Brain microvascular endothelial cell (primary cell): ENCODE measurements at regions not wholly inside any gene's neighbourhood (a gene's known extent, or its start where the extent isn't known, plus 50 kb on each side); places are given as distances from the start of the nearest gene placed in this dataset.

ENCODE experiments used
- DNase-seq: peaks from one replicate; pipeline ENCODE4 v3.0.0-alpha.2; 2020
- H3K27ac ChIP-seq: fragments of 250-450 bp; sonication (Bioruptor Pico); 2 replicates; pipeline ENCODE4 v1.5.1; 2020; ENCODE audit warnings: mild to moderate bottlenecking, moderate library complexity
- H3K27me3 ChIP-seq: fragments of 250-450 bp; sonication (Bioruptor Pico); replicated peaks from 2 replicates; pipeline ENCODE4 v1.5.1; 2020; ENCODE audit warnings: mild to moderate bottlenecking
- H3K36me3 ChIP-seq: fragments of 250-450 bp; sonication (Bioruptor Pico); replicated peaks from 2 replicates; pipeline ENCODE4 v1.5.1; 2020; ENCODE audit warnings: mild to moderate bottlenecking
- H3K4me3 ChIP-seq: 2 replicates; pipeline ENCODE4 v1.5.1; 2011; ENCODE audit warnings: low read depth, mild to moderate bottlenecking, control low read depth, low read length, moderate library complexity
- in situ Hi-C: cut with HindIII; loops from 2 replicates; pipeline ENCODE4 v1.10.0; 2017; ENCODE audit warnings: low sequenced_read_pairs, low pct_ligation_motif_present
- TF ChIP-seq, protein P1 (sequence below): IDR thresholded peaks from 2 replicates; pipeline ENCODE4 v1.5.1; 2011; ENCODE audit warnings: low read depth, mild to moderate bottlenecking, moderate library complexity, low read length, control low read depth, inconsistent platforms; ENCODE audit errors: missing control alignments

DNA sequence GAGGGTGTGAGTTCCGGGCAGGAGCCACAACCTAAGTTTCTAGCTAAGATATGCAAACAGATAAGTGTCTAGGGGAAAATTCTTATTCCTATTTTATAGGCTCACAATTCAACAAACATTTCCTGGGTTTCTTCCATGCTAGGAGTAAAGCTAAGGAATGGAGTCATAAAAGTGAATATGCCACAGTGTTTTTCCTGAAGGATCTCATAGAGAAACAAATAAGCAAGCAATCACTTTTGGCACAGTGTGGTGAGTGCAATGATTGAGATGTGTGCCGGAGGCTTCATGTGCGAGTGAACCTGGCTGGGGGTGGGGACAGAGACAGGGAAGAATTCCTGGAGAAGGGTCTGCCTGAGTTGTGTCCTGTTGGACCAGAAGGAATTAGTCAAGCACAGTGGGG, 147.4 kb downstream of the TENT5C start:
- Histone ChIP-seq H3K4me3 (no peak overlapping the region), H3K27ac (no peak overlapping the region), H3K27me3 (no peaks in the 10 kb centered on the region), H3K36me3 (no peaks in the 10 kb centered on the region)
- DNase-seq, result no peak
- in situ Hi-C loops, result loop anchor here (25.0 kb wide), 1 partner anchor 216 kb away; no protein-coding TSS in a partner anchor
- TF ChIP-seq, protein P1, sequence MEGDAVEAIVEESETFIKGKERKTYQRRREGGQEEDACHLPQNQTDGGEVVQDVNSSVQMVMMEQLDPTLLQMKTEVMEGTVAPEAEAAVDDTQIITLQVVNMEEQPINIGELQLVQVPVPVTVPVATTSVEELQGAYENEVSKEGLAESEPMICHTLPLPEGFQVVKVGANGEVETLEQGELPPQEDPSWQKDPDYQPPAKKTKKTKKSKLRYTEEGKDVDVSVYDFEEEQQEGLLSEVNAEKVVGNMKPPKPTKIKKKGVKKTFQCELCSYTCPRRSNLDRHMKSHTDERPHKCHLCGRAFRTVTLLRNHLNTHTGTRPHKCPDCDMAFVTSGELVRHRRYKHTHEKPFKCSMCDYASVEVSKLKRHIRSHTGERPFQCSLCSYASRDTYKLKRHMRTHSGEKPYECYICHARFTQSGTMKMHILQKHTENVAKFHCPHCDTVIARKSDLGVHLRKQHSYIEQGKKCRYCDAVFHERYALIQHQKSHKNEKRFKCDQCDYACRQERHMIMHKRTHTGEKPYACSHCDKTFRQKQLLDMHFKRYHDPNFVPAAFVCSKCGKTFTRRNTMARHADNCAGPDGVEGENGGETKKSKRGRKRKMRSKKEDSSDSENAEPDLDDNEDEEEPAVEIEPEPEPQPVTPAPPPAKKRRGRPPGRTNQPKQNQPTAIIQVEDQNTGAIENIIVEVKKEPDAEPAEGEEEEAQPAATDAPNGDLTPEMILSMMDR, result no peak

DNA sequence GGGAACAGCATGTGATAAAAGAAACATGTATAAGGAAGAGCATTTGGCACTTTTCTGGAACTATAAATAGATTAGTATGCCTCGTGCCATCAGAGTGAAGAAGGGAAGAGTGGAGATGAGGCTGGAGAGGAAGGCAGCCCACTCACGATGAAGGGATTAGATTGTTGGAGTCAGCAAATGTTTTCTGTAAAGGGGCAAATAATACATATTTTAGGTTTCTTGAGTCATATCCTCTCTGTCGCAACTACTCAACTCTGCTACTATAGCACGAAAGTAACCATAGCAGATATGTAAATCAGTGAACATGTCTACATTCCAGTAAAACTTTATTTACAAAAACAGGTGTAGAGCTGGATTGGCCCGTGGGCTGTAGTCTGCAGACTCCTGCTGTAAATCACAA, 147.8 kb downstream of the TENT5C start:
- Histone ChIP-seq H3K4me3 (peak overlapping the region; percentile 26), H3K36me3 (no peaks in the 10 kb centered on the region)
- in situ Hi-C loops, result loop anchor here (25.0 kb wide), 1 partner anchor 216 kb away; no protein-coding TSS in a partner anchor

DNA sequence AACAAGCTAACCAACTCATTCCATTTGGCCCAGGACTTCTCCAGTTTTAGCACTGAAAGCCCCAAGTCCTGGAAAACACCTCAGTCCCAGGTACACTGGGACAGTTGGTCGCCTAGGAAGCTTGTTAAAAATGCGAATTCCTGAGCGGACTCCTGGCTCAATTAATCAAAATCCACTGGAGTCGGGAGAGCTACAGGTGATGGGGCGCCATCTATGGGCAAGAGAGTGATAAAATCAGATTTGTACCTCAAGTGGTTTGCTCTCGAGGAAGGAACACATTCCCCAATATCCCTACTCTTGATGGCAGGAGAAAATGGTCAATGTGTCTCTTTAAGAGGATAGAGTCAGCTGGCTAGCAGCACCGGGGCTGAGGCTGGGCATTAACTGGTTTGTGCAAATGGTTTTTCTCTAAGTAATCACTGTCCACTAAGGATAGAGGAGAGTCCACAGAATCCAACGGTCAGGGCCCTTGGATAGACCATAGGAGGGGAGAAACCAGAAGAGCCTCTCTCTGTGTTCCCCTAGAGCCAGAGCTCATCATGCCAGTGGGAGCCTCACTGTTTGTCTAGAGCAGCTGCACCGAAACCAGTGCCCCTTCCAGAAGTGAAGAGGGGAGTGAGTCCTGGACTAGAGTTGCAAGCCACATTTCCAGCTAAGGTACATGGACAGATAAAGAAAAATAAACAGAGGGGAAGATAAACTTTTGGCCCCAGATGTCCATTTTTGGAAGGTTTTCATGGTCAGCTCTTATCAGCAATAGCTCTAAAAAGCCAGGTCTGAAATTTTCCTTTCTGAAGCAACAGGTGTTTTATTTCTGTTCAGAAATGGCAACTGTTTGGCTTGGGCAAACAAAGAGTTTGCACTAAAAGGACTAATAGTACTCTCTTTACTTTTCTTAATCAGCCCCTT, 148.5 kb downstream of the TENT5C start:
- peak; percentile 57 for DNase-seq
- in situ Hi-C loops, result loop anchor here (25.0 kb wide), 1 partner anchor 217 kb away; no protein-coding TSS in a partner anchor

More for the DNA sequence above, 147.8 kb downstream of the TENT5C start:
- TF ChIP-seq, protein P1, result no peak
- peak; percentile 14 for DNase-seq
- Histone ChIP-seq H3K27ac (no peak overlapping the region), H3K27me3 (no peaks in the 10 kb centered on the region)

DNA sequence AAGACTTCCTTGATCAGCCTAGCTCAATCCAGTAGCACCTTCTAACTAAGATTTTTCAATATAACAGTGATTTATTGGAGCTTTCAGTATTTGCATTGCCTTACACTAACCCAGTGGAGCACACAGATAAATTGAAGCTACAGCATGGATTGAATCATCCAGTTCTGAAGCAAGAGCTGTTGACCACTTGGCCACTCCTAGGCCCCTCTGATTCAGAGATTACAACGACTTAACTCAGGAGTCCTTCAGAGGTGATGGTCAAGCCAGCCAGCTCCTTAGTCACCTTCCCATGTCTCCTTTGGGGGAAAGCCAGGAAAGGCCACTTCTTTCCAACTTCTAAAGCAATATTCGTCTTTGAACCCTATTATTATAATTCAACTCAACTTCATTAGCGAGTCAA, 151.8 kb downstream of the TENT5C start:
- TF ChIP-seq, protein P1, result no peak
- no peak for DNase-seq
- H3K36me3 ChIP-seq, result no peaks in the 10 kb centered on the region
- no peak overlapping the region for H3K27ac ChIP-seq
- no peaks in the 10 kb centered on the region for H3K27me3 ChIP-seq
- in situ Hi-C loops, result loop anchor here (25.0 kb wide), 1 partner anchor 220 kb away; no protein-coding TSS in a partner anchor
- no peak overlapping the region for H3K4me3 ChIP-seq

More for the DNA sequence above, 148.5 kb downstream of the TENT5C start:
- no peak overlapping the region for H3K27ac ChIP-seq
- H3K27me3 ChIP-seq, result no peaks in the 10 kb centered on the region
- H3K36me3 ChIP-seq, result no peaks in the 10 kb centered on the region
- H3K4me3 ChIP-seq, result peak overlapping the region; percentile 26
- TF ChIP-seq, protein P1, result peak; percentile 84

DNA sequence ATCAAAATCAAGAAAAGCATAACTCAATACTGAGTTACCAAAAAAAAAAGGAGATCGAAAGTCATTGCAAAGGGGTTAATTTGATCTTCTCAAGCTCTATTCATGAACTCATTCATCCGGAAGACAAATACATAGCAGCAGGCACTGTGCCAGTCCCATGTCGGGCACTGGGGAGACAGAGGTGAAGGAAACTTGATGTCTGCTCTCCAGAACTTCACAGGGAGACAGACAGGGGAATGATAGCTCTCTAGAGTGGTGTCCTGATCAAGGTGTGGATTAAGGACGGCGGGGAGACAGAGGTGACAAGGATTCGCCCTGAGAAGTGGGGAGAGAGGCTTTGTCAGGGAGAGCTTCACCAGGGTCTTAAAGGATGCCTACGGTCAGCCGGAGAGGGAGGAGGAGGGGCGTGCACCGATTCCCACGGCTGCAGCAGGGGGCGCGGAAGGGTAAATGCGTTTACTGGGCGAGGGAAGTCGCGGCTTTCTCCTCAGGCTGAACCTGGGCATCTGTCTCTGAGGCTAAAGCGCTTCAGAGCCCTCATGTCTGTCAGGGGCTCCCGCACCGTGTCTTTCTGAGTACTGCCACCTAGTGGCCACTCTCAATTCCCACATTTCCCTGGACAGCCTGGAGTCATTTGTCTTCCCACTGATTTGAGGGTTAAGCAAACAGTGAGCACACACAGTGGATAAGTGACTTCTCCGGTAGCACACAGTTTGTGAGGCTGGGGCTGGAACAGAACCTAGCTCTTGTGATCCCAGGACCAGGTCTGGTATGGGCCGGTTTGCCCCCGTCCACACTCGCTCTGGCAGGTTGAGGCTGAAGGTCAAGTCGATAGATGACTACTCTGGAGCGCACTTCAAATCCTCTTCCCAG, 152.8 kb downstream of the TENT5C start:
- Histone ChIP-seq H3K4me3 (peak overlapping the region; percentile 56), H3K27ac (no peak overlapping the region), H3K27me3 (no peaks in the 10 kb centered on the region), H3K36me3 (no peaks in the 10 kb centered on the region)
- in situ Hi-C loops, result loop anchor here (25.0 kb wide), 1 partner anchor 221 kb away; no protein-coding TSS in a partner anchor
- TF ChIP-seq, protein P1, result peak; percentile 90
- peak; percentile 79 for DNase-seq
